Cardiac fibroblast (primary cell): ENCODE measurements at regions not wholly inside any gene's neighbourhood (a gene's known extent, or its start where the extent isn't known, plus 50 kb on each side); places are given as distances from the start of the nearest gene placed in this dataset.

Experiments used
- DNase-seq, 2 donors: peaks; one replicate each; pipeline versions ENCODE4 v3.0.0 to v3.0.0-alpha.2; 2010; ENCODE audit warnings: low read depth in 2 of 2
- H3K4me3 ChIP-seq, 2 donors: replicated peaks in 1 of 2; 1 replicate in 1 of 2; 2 replicates in 1 of 2; pipeline ENCODE4 v1.5.1; 2011; ENCODE audit warnings: low read depth in 2 of 2, low read length in 2 of 2, mild to moderate bottlenecking in 2 of 2, moderate library complexity in 1 of 2
- TF ChIP-seq, protein P1 (sequence below): IDR thresholded peaks from one replicate; pipeline ENCODE4 v1.5.1; 2011; ENCODE audit warnings: low read depth, mild to moderate bottlenecking, low read length, inconsistent platforms

DNA sequence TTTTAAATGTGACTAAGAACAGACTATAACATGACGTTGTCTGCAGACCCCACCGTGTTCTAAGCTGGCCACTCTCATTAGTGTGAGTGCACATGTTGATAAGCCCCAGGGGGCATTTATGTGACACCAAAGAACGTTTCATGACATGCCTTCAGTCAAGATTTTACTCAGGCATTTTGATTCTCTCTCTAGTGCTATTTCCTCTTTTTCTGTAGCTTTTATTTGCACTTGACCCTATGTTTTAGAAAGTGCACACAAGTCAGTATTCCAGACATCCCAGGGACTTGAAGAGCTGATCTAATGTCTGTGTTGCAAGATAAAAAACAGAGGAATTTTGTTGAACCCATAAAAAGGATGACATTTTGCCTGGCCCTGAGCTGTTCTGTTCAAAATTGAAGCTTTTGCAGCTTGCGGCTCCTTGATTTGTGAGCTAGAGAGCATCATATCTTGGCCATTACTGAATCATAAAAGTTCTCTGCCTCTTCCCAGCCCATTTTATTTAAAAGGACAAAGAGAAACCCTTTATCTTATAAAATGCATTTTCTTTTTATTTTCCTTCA is 80.9 kb upstream of the TYRP1 start:
- DNase-seq: no peak
- TF ChIP-seq, protein P1, sequence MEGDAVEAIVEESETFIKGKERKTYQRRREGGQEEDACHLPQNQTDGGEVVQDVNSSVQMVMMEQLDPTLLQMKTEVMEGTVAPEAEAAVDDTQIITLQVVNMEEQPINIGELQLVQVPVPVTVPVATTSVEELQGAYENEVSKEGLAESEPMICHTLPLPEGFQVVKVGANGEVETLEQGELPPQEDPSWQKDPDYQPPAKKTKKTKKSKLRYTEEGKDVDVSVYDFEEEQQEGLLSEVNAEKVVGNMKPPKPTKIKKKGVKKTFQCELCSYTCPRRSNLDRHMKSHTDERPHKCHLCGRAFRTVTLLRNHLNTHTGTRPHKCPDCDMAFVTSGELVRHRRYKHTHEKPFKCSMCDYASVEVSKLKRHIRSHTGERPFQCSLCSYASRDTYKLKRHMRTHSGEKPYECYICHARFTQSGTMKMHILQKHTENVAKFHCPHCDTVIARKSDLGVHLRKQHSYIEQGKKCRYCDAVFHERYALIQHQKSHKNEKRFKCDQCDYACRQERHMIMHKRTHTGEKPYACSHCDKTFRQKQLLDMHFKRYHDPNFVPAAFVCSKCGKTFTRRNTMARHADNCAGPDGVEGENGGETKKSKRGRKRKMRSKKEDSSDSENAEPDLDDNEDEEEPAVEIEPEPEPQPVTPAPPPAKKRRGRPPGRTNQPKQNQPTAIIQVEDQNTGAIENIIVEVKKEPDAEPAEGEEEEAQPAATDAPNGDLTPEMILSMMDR: no peak
- H3K4me3 ChIP-seq: no peak overlapping the region

- no peak for DNase-seq
- no peak overlapping the region for H3K4me3 ChIP-seq
- TF ChIP-seq, protein P1: no peak
These were observed 80.1 kb upstream of the TYRP1 start for GRCh38 chr9:12613071-12613470.

DNA sequence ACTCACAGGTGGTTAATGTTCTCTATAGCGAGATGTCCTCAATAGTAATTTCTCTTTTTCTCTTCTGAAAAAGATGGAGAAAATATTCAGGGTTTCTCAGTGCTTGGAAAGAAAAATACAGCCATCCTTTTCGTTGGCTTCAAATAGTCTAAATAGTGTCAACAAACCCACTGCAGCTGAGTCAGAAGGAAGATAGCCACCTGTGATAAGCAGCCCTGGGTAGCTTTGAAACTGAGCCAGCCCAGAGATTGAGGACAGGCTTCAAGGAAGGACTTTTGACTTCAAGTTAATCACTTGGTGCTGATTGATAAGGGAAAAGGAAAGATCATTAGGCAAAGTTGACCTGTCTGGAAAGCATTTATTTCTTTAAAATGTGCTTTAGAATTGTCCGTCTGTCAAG is 78.7 kb upstream of the TYRP1 start:
- TF ChIP-seq, protein P1: no peak
- no peak overlapping the region for H3K4me3 ChIP-seq
- no peak for DNase-seq

GRCh38 chr9:12618956-12619355 is 74.2 kb upstream of the TYRP1 start:
- TF ChIP-seq, protein P1: no peak
- H3K4me3 ChIP-seq: no peak overlapping the region
- no peak for DNase-seq

DNA sequence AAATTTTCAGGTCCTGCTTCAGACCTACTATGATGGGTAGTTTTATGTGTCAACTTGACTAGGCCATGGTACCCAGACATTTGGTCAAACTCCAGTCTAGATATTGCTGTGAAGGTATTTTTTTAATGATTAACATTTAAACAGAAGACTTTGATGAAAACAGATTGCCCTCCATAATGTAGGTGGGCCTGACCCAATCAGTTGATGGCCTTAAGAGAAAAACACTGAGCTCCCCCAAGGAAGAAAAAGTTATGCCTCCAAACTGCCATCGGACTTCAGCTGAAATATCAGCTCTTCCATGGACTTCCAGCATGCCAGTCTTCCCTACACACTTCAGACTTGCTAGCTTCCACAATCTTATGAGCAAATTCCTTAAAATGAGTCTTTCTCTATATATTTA is 67.3 kb upstream of the TYRP1 start:
- no peak overlapping the region for H3K4me3 ChIP-seq
- TF ChIP-seq, protein P1: no peak
- DNase-seq: no peak

- no peak overlapping the region for H3K4me3 ChIP-seq
- DNase-seq: no peak
- TF ChIP-seq, protein P1: no peak
These were observed 66.1 kb upstream of the TYRP1 start for GRCh38 chr9:12627096-12627495.

DNA sequence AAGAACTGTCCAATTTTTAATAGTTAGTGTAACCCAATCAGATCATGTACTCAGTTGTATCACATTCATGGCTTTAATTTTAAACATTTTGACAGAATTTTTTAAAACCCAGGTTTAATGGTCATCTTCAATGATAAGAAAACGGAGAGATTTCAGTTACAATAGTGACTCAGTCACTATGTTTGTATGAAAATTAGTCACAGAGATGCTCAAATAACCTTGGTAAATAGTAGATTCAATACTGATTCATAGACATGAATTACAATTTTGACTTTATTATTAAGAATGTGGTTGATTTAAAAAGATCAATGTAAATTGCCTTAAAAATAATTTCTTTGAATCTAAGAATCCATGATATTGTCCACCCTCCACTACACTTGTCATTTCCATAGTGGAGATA is 64.6 kb upstream of the TYRP1 start:
- TF ChIP-seq, protein P1: no peak
- DNase-seq: no peak
- H3K4me3 ChIP-seq: no peak overlapping the region
